ENCODE measurements at regions not wholly inside any gene's neighbourhood (a gene's known extent, or its start where the extent isn't known, plus 50 kb on each side); places are given as distances from the start of the nearest gene placed in this dataset.

- TF ChIP-seq CTCF (IDR thresholded peaks at IDR 0.05) (no peak), POLR2AphosphoS5 (IDR thresholded peaks at IDR 0.05) (no peak)
Observed at GRCh38 chr11:39960206-39960605, 1499.2 kb downstream of the LRRC4C start.

Data from stomach (tissue), 4 donors.